Brain microvascular endothelial cell (primary cell): ENCODE measurements at regions not wholly inside any gene's neighbourhood (a gene's known extent, or its start where the extent isn't known, plus 50 kb on each side); places are given as distances from the start of the nearest gene placed in this dataset.

Source experiments
- DNase-seq: peaks from one replicate; pipeline ENCODE4 v3.0.0-alpha.2; 2020
- H3K27ac ChIP-seq: fragments of 250-450 bp; sonication (Bioruptor Pico); 2 replicates; pipeline ENCODE4 v1.5.1; 2020; ENCODE audit warnings: mild to moderate bottlenecking, moderate library complexity
- H3K27me3 ChIP-seq: fragments of 250-450 bp; sonication (Bioruptor Pico); replicated peaks from 2 replicates; pipeline ENCODE4 v1.5.1; 2020; ENCODE audit warnings: mild to moderate bottlenecking
- H3K36me3 ChIP-seq: fragments of 250-450 bp; sonication (Bioruptor Pico); replicated peaks from 2 replicates; pipeline ENCODE4 v1.5.1; 2020; ENCODE audit warnings: mild to moderate bottlenecking
- H3K4me3 ChIP-seq: 2 replicates; pipeline ENCODE4 v1.5.1; 2011; ENCODE audit warnings: low read depth, mild to moderate bottlenecking, control low read depth, low read length, moderate library complexity
- CTCF ChIP-seq: IDR thresholded peaks from 2 replicates; pipeline ENCODE4 v1.5.1; 2011; ENCODE audit warnings: low read depth, mild to moderate bottlenecking, moderate library complexity, low read length, control low read depth, inconsistent platforms; ENCODE audit errors: missing control alignments
- in situ Hi-C: cut with HindIII; loops from 2 replicates; pipeline ENCODE4 v1.10.0; 2017; ENCODE audit warnings: low sequenced_read_pairs, low pct_ligation_motif_present

- no peak for TF ChIP-seq CTCF
- in situ Hi-C loops: no loop called here
- Histone ChIP-seq H3K27me3 (no peaks in the 10 kb centered on the region), H3K27ac (no peak overlapping the region), H3K4me3 (no peak overlapping the region), H3K36me3 (no peaks in the 10 kb centered on the region)
- no peak for DNase-seq
Observed at GRCh38 chr13:106963151-106963550, 395.2 kb upstream of the ARGLU1 start.

- H3K27me3 ChIP-seq: no peaks in the 10 kb centered on the region
- no peak overlapping the region for H3K4me3 ChIP-seq
- no peak for TF ChIP-seq CTCF
- in situ Hi-C loops: no loop called here
- no peaks in the 10 kb centered on the region for H3K36me3 ChIP-seq
- no peak for DNase-seq
- H3K27ac ChIP-seq: no peak overlapping the region
Observed at GRCh38 chr13:106961651-106962050, 393.7 kb upstream of the ARGLU1 start.

- no peak for DNase-seq
- H3K27me3 ChIP-seq: no peaks in the 10 kb centered on the region
- H3K4me3 ChIP-seq: no peak overlapping the region
- no peak for TF ChIP-seq CTCF
- H3K36me3 ChIP-seq: no peaks in the 10 kb centered on the region
- in situ Hi-C loops: no loop called here
- no peak overlapping the region for H3K27ac ChIP-seq
Observed at GRCh38 chr13:106961216-106961615, 393.3 kb upstream of the ARGLU1 start.

- no peak for TF ChIP-seq CTCF
- H3K36me3 ChIP-seq: no peaks in the 10 kb centered on the region
- H3K27me3 ChIP-seq: no peaks in the 10 kb centered on the region
- H3K4me3 ChIP-seq: no peak overlapping the region
- in situ Hi-C loops: no loop called here
- no peak for DNase-seq
- no peak overlapping the region for H3K27ac ChIP-seq
Observed at GRCh38 chr13:106958621-106959048, 390.7 kb upstream of the ARGLU1 start.

- no peak for TF ChIP-seq CTCF
- in situ Hi-C loops: no loop called here
- H3K4me3 ChIP-seq: no peak overlapping the region
- no peak for DNase-seq
- H3K27me3 ChIP-seq: no peaks in the 10 kb centered on the region
- no peak overlapping the region for H3K27ac ChIP-seq
- H3K36me3 ChIP-seq: no peaks in the 10 kb centered on the region
Observed at GRCh38 chr13:106942563-106942962, 374.6 kb upstream of the ARGLU1 start.

- TF ChIP-seq CTCF: no peak
- Histone ChIP-seq H3K27ac (no peak overlapping the region), H3K4me3 (no peak overlapping the region), H3K36me3 (no peaks in the 10 kb centered on the region), H3K27me3 (no peaks in the 10 kb centered on the region)
- DNase-seq: no peak
- in situ Hi-C loops: no loop called here
Observed at GRCh38 chr13:106941779-106942178, 373.8 kb upstream of the ARGLU1 start.
